SK-N-MC (cell line): ENCODE measurements at regions not wholly inside any gene's neighbourhood (a gene's known extent, or its start where the extent isn't known, plus 50 kb on each side); places are given as distances from the start of the nearest gene placed in this dataset.

Experiments used
- EZH2 ChIP-seq: fragments of 200-600 bp; sonication (generic); IDR thresholded peaks from one replicate; pipeline ENCODE4 v1.6.1; 2017; ENCODE audit warnings: antibody characterized with exemption
- FOXP2 ChIP-seq: optimal IDR thresholded peaks from 2 replicates; pipeline ENCODE3; 2011; ENCODE audit warnings: mild to moderate bottlenecking, moderate library complexity; ENCODE audit not compliant: insufficient read depth; ENCODE audit errors: extremely low read length, control extremely low read depth
- POLR2AphosphoS5 ChIP-seq: IDR thresholded peaks from 2 replicates; pipeline ENCODE4 v1.6.1; 2012; ENCODE audit warnings: mild to moderate bottlenecking, low read depth, low read length, borderline replicate concordance

DNA sequence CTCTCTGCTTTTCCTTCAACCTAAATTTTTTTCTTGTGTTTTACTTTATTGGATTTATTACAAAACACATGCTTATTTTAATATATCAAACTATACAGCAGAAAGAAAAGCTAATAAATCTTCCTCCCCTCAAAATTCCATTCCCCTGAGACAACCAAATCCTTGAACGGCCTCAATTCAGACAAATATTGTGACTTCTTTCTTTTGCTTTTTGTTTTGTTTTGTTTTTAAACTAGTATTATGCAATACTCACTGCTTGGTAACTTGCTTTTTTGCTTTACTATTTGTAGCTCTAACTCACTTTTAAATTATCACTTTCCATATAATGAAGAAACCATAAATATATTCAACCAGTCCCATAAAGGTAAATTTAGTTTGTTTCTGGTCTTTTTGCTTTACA lies 59.4 kb upstream of the CDK1 start:
- no peak for TF ChIP-seq POLR2AphosphoS5
- TF ChIP-seq FOXP2, result no peak
- TF ChIP-seq EZH2, result no peak
